ENCODE measurements at regions not wholly inside any gene's neighbourhood (a gene's known extent, or its start where the extent isn't known, plus 50 kb on each side); places are given as distances from the start of the nearest gene placed in this dataset.

DNA sequence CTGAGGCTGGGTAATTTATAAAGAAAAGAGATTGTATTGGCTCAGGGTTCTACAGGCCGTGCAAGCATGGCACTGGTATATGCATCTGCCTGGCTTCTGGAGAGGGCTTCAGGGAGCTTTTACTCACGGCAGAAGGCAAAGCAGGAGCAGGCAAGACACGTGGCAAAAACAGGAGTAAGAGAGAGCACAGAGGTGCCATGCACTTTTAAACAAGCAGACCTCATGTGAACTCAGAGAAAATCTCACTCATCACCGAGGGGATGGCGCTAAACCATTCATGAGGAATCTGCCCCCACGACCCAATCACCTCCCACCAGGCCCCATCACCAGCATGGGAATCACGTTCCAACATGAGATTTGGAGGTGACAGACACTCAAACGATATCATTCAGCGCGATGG, 400.7 kb upstream of the RUNX1 start:
- H3K27me3 Mint-ChIP-seq = no peaks in the 10 kb centered on the region
- no peaks in the 10 kb centered on the region for H3K36me3 Mint-ChIP-seq (ENCODE audit: low read depth)
- H3K4me3 Mint-ChIP-seq = no peak overlapping the region
- DNase-seq (no peak), ATAC-seq (no peak)
- H3K27ac Mint-ChIP-seq = no peak overlapping the region
- H3K4me1 Mint-ChIP-seq (ENCODE audit: low read depth) = no peaks in the 10 kb centered on the region
- TF ChIP-seq CTCF (IDR thresholded peaks at IDR 0.05) = no peak
- intact Hi-C loops (cut with micrococcal nuclease) = no loop called here
- peaks cover 6% of the 10 kb centered on the region for H3K9me3 Mint-ChIP-seq
- ChIA-PET POLR2A (interaction anchor here (0.6 kb wide), 1 partner anchor 477 kb away, joined by 3 read pairs; no protein-coding TSS in a partner anchor), CTCF (no interaction called here)

DNA sequence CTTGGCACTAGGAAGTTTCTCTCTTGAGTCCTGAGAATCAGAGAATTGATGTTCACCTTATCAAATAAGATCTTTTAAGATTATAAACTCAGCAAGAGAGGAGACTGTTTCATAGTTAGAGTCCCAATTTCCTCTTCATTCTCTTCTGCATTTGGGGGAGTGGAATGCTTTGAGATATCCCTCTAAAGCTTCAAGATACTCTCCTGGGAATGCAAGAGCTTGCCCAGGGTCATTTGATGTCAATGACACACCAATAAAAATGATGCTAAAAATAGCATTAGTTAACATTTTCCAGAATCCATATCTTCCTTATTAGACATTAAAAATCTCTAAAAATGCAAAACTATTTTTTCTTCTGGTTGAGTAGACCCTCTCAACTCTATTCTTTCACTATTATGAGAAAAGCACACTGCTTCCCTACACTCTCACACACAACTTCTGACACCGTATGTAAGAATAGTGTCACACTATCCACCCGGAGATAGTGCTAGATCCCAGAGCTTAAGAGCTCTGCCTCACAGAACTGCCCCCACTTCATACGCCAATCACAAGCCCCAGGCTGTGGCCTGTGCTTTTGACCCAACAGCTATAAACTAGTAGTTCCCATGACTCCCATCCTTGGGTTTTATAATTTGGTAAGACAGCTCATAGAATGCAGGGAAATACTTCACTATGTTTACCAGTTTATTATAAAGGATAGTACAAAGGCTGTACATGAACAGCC, 399.9 kb upstream of the RUNX1 start:
- Mint-ChIP-seq H3K27ac (no peak overlapping the region), H3K9me3 (peaks cover 6% of the 10 kb centered on the region), H3K27me3 (peaks cover under 1% of the 10 kb centered on the region), H3K4me3 (no peak overlapping the region), H3K4me1 (ENCODE audit: low read depth) (no peaks in the 10 kb centered on the region), H3K36me3 (ENCODE audit: low read depth) (no peaks in the 10 kb centered on the region)
- no peak for TF ChIP-seq CTCF (IDR thresholded peaks at IDR 0.05)
- intact Hi-C loops (cut with micrococcal nuclease) = no loop called here
- DNase-seq = no peak
- POLR2A ChIA-PET = no interaction called here
- no peak for ATAC-seq
- CTCF ChIA-PET = no interaction called here

- intact Hi-C loops (cut with micrococcal nuclease) = no loop called here
- Mint-ChIP-seq H3K36me3 (ENCODE audit: low read depth) (no peaks in the 10 kb centered on the region), H3K27ac (no peak overlapping the region), H3K4me3 (no peak overlapping the region), H3K4me1 (ENCODE audit: low read depth) (peaks cover 5% of the 10 kb centered on the region), H3K27me3 (peaks cover 10% of the 10 kb centered on the region), H3K9me3 (no peaks in the 10 kb centered on the region)
- ATAC-seq (no peak), DNase-seq (no peak)
- ChIA-PET POLR2A (interaction anchor here (0.7 to 1.3 kb wide), 2 partner anchors 10 to 182 kb away, joined by 3 read pairs; no protein-coding TSS in a partner anchor), CTCF (no interaction called here)
- TF ChIP-seq CTCF (IDR thresholded peaks at IDR 0.05) = no peak
Measured at GRCh38 chr21:35444391-35444790, 395.3 kb upstream of the RUNX1 start.

DNA sequence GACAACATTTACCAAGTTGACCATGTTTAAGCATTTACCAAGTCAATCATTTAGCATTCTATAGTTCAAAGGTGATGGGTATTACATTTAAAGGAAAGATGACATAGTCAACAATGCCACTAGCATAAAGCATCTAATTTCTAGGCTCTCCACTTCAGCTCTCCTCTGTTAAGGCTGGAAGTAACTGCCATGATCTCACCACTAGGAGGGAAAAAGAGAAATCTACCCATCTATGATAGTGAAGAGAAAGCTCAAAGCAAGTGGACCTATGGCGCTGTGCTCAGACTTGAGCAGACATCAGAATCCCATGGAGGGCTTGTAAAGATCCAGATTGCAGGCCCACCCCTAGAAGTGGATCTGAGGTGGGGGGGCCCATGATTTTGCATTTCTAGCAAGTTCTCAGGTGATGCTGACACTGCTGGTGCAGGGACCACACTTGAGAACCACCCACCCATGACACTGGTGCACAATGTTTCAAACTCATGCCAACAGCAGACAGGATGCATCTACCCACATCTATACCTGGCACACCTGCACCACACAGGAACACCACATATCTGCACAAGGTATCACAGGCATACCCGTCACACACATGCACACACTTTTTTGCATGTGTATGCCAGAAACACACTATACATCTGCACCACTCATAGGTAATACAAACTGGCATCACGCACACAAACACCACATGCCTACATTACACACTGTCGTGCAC, 392.9 kb upstream of the RUNX1 start:
- Mint-ChIP-seq H3K4me1 (ENCODE audit: low read depth) (peaks cover 17% of the 10 kb centered on the region), H3K27ac (no peak overlapping the region), H3K4me3 (no peak overlapping the region), H3K27me3 (peaks cover 10% of the 10 kb centered on the region), H3K36me3 (ENCODE audit: low read depth) (no peaks in the 10 kb centered on the region), H3K9me3 (no peaks in the 10 kb centered on the region)
- TF ChIP-seq CTCF (IDR thresholded peaks at IDR 0.05) = no peak
- no peak for DNase-seq
- ChIA-PET CTCF (interaction anchor here (1.3 kb wide), 1 partner anchor 34 kb away, joined by 3 read pairs; no protein-coding TSS in a partner anchor), POLR2A (no interaction called here)
- ATAC-seq = no peak
- intact Hi-C loops (cut with micrococcal nuclease) = no loop called here

All from activated CD8-positive, alpha-beta T cell treated with anti-CD3 and anti-CD28 coated beads for 36 hours (primary cell).